GM23248 (cell line): ENCODE measurements at regions not wholly inside any gene's neighbourhood (a gene's known extent, or its start where the extent isn't known, plus 50 kb on each side); places are given as distances from the start of the nearest gene placed in this dataset.

Experiments used
- EZH2 ChIP-seq: fragments of 200-600 bp; sonication (generic); IDR thresholded peaks from 2 replicates; pipeline ENCODE4 v1.6.1; 2018; ENCODE audit warnings: antibody characterized with exemption, mild to moderate bottlenecking; ENCODE audit not compliant: insufficient read depth, poor library complexity, severe bottlenecking
- EZH2phosphoT487 ChIP-seq: fragments of 200-600 bp; sonication (generic); IDR thresholded peaks from 2 replicates; pipeline ENCODE4 v1.6.1; 2018; ENCODE audit warnings: antibody characterized with exemption, moderate library complexity, mild to moderate bottlenecking, low read depth; ENCODE audit not compliant: insufficient read depth

DNA sequence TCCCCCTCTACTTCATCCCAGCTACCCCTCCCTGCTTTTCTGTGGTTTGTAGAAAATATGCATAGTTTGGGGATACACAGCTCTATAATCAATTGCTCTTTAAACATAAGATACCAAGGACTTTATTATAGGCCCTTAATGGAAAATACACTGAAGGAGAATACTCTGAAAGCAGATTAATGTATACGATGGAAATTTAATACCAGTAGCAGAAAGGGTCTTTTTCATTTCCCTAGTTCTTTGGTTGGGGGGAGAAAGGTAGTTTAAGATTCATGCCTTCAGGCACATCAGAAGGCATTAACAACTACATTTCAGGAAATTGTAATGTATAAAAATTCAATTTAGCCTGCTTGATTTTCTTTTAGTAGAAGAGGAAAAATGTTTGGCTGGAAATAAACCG is 452.9 kb upstream of the ZNF608 start:
- no peak for TF ChIP-seq EZH2
- no peak for TF ChIP-seq EZH2phosphoT487
